ENCODE measurements at regions not wholly inside any gene's neighbourhood (a gene's known extent, or its start where the extent isn't known, plus 50 kb on each side); places are given as distances from the start of the nearest gene placed in this dataset.

GRCh38 chr7:26925768-26926167 lies 61.4 kb upstream of the SKAP2 start:
- Histone ChIP-seq H3K27ac (ENCODE audit: low read depth in 2 of 2, low read length in 1 of 2) (no peak overlapping the region), H3F3A (replicated peaks; ENCODE audit: insufficient read depth) (no peaks in the 10 kb centered on the region), H4K20me1 (ENCODE audit: insufficient read depth) (no peaks in the 10 kb centered on the region), H3K27me3 (ENCODE audit: insufficient read depth) (0 out of 2 replicates have a peak, but pooled peaks cover 3% of the 10 kb centered on the region), H3K4me3 (ENCODE audit: low read depth in 2 of 2, low read length in 1 of 2) (no peak overlapping the region), H3K9ac (no peak overlapping the region), H3K9me2 (no peaks in the 10 kb centered on the region), H3K4me1 (ENCODE audit: control insufficient read depth in 1 of 2, insufficient read depth in 2 of 2, low read depth in 1 of 2, low read length in 1 of 2) (no peaks in the 10 kb centered on the region), H3K79me2 (ENCODE audit: insufficient read depth) (no peaks in the 10 kb centered on the region), H3K36me3 (replicated peaks in 1 of 2; ENCODE audit: control insufficient read depth in 1 of 2, insufficient read depth in 2 of 2, low read length in 1 of 2) (no peaks in the 10 kb centered on the region), H2AFZ (ENCODE audit: low read depth) (no peak overlapping the region), H3K9me3 (no peaks in the 10 kb centered on the region), H3K4me2 (no peak overlapping the region)
- no peak for DNase-seq
- TF ChIP-seq RXRA (IDR thresholded peaks at IDR 0.05; ENCODE audit: borderline replicate concordance, low read depth), result no peak
- TF ChIP-seq TEAD4 (IDR thresholded peaks at IDR 0.05; ENCODE audit: borderline replicate concordance, insufficient read depth), result no peak
- TF ChIP-seq MAX (IDR thresholded peaks at IDR 0.05; ENCODE audit: low read depth), result no peak
- TF ChIP-seq EZH2phosphoT487 (IDR thresholded peaks at IDR 0.05; ENCODE audit: borderline replicate concordance, low read depth), result no peak
- TF ChIP-seq IRF3 (IDR thresholded peaks at IDR 0.05; ENCODE audit: low read depth, low read length), result no peak
- TF ChIP-seq EP300 (IDR thresholded peaks at IDR 0.05; ENCODE audit: borderline replicate concordance in 1 of 2, low read depth in 1 of 2, low read length in 1 of 2), result no peak
- ChIA-PET CTCF (no interaction called here), POLR2A (no interaction called here)
- WGBS (ENCODE audit: low lambda C conversion rate), result 2% methylated on average over 2 of the region's 2 CpGs

- Histone ChIP-seq H2AFZ (ENCODE audit: low read depth) (no peak overlapping the region), H3K9ac (no peak overlapping the region), H3K27me3 (ENCODE audit: insufficient read depth) (no peaks in the 10 kb centered on the region), H3K9me2 (no peaks in the 10 kb centered on the region), H3K36me3 (replicated peaks in 1 of 2; ENCODE audit: control insufficient read depth in 1 of 2, insufficient read depth in 2 of 2, low read length in 1 of 2) (no peaks in the 10 kb centered on the region), H3K27ac (ENCODE audit: low read depth in 2 of 2, low read length in 1 of 2) (no peak overlapping the region), H3K4me1 (ENCODE audit: control insufficient read depth in 1 of 2, insufficient read depth in 2 of 2, low read depth in 1 of 2, low read length in 1 of 2) (no peaks in the 10 kb centered on the region), H3K79me2 (ENCODE audit: insufficient read depth) (no peaks in the 10 kb centered on the region), H3F3A (replicated peaks; ENCODE audit: insufficient read depth) (no peaks in the 10 kb centered on the region), H3K4me3 (ENCODE audit: low read depth in 2 of 2, low read length in 1 of 2) (no peak overlapping the region), H3K9me3 (no peaks in the 10 kb centered on the region), H3K4me2 (no peak overlapping the region), H4K20me1 (ENCODE audit: insufficient read depth) (no peaks in the 10 kb centered on the region)
- 5% methylated on average over 2 of the region's 2 CpGs for WGBS (ENCODE audit: low lambda C conversion rate)
- ChIA-PET CTCF (no interaction called here), POLR2A (no interaction called here)
- DNase-seq, result no peak
- TF ChIP-seq RCOR1 (IDR thresholded peaks at IDR 0.05; ENCODE audit: low read length) (no peak), REST (IDR thresholded peaks at IDR 0.05; ENCODE audit: low read depth, low read length) (no peak), MXI1 (IDR thresholded peaks at IDR 0.05; ENCODE audit: low read depth, low read length) (no peak), TEAD4 (IDR thresholded peaks at IDR 0.05; ENCODE audit: borderline replicate concordance, insufficient read depth) (no peak), JUND (IDR thresholded peaks at IDR 0.05) (no peak), RAD21 (IDR thresholded peaks at IDR 0.05; ENCODE audit: low read length) (no peak), FOXM1 (IDR thresholded peaks at IDR 0.05; ENCODE audit: low read depth) (no peak), ZBTB33 (IDR thresholded peaks at IDR 0.05; ENCODE audit: borderline replicate concordance, low read depth) (no peak), POLR2AphosphoS5 (IDR thresholded peaks at IDR 0.05; ENCODE audit: low read depth, low read length) (no peak), RFX5 (IDR thresholded peaks at IDR 0.05; ENCODE audit: low read length) (no peak), PBX3 (IDR thresholded peaks at IDR 0.05) (no peak), NFIC (IDR thresholded peaks at IDR 0.05; ENCODE audit: borderline replicate concordance) (no peak), USF2 (IDR thresholded peaks at IDR 0.05; ENCODE audit: borderline replicate concordance, low read depth, low read length) (no peak), TAF1 (IDR thresholded peaks at IDR 0.05; ENCODE audit: borderline replicate concordance, low read depth, low read length) (no peak)
These were observed 59.9 kb upstream of the SKAP2 start for GRCh38 chr7:26924149-26924767.
